AG10803 (cell line): ENCODE measurements at regions not wholly inside any gene's neighbourhood (a gene's known extent, or its start where the extent isn't known, plus 50 kb on each side); places are given as distances from the start of the nearest gene placed in this dataset.

Experiments used
- DNase-seq: peaks from one replicate; pipeline ENCODE4 v3.0.0; 2010; ENCODE audit warnings: low read depth
- H3K4me3 ChIP-seq: 2 replicates; pipeline ENCODE4 v1.5.1; 2011; ENCODE audit warnings: mild to moderate bottlenecking, low read length, control low read depth
- CTCF ChIP-seq: conservative IDR thresholded peaks from 2 replicates; pipeline ENCODE4 v1.5.1; 2011; ENCODE audit warnings: mild to moderate bottlenecking, low read length, control low read depth, inconsistent platforms

- no peak for TF ChIP-seq CTCF
- no peak overlapping the region for H3K4me3 ChIP-seq
- DNase-seq = no peak
Observed at GRCh38 chr2:78355967-78356366, 669.5 kb upstream of the REG3G start.

GRCh38 chr2:78383576-78383975 lies 641.9 kb upstream of the REG3G start:
- no peak for TF ChIP-seq CTCF
- DNase-seq = no peak
- no peak overlapping the region for H3K4me3 ChIP-seq

GRCh38 chr2:78397198-78397597 lies 628.3 kb upstream of the REG3G start:
- DNase-seq = no peak
- TF ChIP-seq CTCF = no peak
- H3K4me3 ChIP-seq = no peak overlapping the region

GRCh38 chr2:78407960-78408794 lies 617.3 kb upstream of the REG3G start:
- no peak for DNase-seq
- no peak for TF ChIP-seq CTCF
- no peak overlapping the region for H3K4me3 ChIP-seq

GRCh38 chr2:78408795-78409118 lies 616.7 kb upstream of the REG3G start:
- H3K4me3 ChIP-seq = no peak overlapping the region
- DNase-seq = no peak
- no peak for TF ChIP-seq CTCF

GRCh38 chr2:78411303-78411702 lies 614.2 kb upstream of the REG3G start:
- no peak overlapping the region for H3K4me3 ChIP-seq
- DNase-seq = no peak
- TF ChIP-seq CTCF = no peak

GRCh38 chr2:78416625-78417300 lies 608.7 kb upstream of the REG3G start:
- H3K4me3 ChIP-seq = no peak overlapping the region
- DNase-seq = no peak
- TF ChIP-seq CTCF = no peak
